Stomach smooth muscle (tissue), 2 donors: ENCODE measurements at regions not wholly inside any gene's neighbourhood (a gene's known extent, or its start where the extent isn't known, plus 50 kb on each side); places are given as distances from the start of the nearest gene placed in this dataset.

Experiments
- H3K27ac ChIP-seq: one replicate; pipeline ENCODE4 v1.7.0; 2013; ENCODE audit warnings: mild to moderate bottlenecking, low read length, inconsistent platforms
- H3K27me3 ChIP-seq, 2 donors: one replicate each; pipeline ENCODE4 v1.7.0; 2013; ENCODE audit warnings: low read length in 2 of 2; ENCODE audit not compliant: insufficient read depth in 2 of 2, control insufficient read depth in 1 of 2
- H3K36me3 ChIP-seq, 2 donors: one replicate each; pipeline ENCODE4 v1.7.0; 2013; ENCODE audit warnings: low read length in 2 of 2; ENCODE audit not compliant: control insufficient read depth in 2 of 2, insufficient read depth in 2 of 2
- H3K4me1 ChIP-seq: one replicate; pipeline ENCODE4 v1.7.0; 2013; ENCODE audit warnings: low read length; ENCODE audit not compliant: control insufficient read depth, insufficient read depth
- H3K4me3 ChIP-seq, 2 donors: one replicate each; pipeline ENCODE4 v1.7.0; 2013; ENCODE audit warnings: low read length in 2 of 2
- H3K9ac ChIP-seq, 2 donors: one replicate each; pipeline ENCODE4 v1.7.0; 2013; ENCODE audit warnings: low read length in 2 of 2, mild to moderate bottlenecking in 1 of 2
- H3K9me3 ChIP-seq, 2 donors: one replicate each; pipeline ENCODE4 v1.7.0; 2013; ENCODE audit warnings: low read length in 2 of 2; ENCODE audit not compliant: control insufficient read depth in 2 of 2
- donor health status: healthy.
- donor health status: Pancreatic carcinoma.

DNA sequence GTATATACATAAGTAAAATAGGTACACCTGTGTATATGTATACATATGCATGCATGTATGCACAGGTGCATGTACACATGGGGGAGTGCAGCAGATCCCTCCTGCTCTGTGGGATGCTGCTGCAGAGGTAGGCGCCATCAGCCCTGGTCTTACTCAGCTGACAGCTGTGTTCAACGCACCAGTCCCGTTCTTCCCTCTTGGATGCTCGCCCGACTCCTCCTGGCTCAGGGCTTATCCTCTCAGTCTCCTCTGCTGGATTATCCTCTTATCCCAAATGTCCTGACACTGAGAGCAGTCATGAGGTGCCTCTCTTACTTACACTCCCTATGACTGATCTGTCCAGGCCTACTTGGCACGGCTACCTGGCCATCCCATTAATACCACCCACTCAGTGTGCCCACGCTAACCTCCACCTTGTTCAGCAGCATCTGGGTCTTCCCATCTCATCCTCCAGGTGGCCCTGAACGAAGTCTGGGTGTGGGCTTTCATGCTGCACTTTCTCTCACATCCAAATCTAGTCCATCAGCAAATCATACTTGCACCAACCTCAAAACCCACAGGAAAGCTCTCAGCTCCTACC is 357.1 kb downstream of the TCERG1L start:
- Histone ChIP-seq H3K9ac (no peak overlapping the region), H3K4me1 (no peaks in the 10 kb centered on the region), H3K36me3 (no peaks in the 10 kb centered on the region), H3K9me3 (no peaks in the 10 kb centered on the region), H3K4me3 (no peak overlapping the region), H3K27ac (no peak overlapping the region), H3K27me3 (peaks cover 3 to 4% of the 10 kb centered on the region in 2 donors)

- Histone ChIP-seq H3K9me3 (no peaks in the 10 kb centered on the region), H3K4me3 (no peak overlapping the region)
Measured at GRCh38 chr10:130956251-130956650, 355.3 kb downstream of the TCERG1L start.

DNA sequence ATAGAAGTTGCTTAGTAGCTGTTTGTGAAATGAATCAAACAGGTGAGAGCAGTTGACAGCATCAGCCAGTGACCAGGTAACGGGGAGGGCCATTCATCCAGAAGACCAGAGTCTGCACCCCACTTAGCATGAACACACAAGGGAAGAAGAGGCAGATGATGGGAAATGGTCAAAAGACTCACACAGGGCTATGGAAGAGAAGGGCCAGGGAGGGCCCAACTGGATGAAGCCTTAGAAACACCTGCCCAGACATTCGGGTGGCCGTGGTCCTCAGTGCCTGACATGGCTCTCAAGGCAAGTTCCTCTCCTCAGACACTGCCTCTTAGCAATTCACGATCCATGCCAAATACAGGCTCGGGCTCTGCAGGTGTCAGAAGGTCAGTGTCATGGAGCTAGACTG is 354.1 kb downstream of the TCERG1L start:
- H3K27ac ChIP-seq, result no peak overlapping the region
- no peak overlapping the region for H3K4me3 ChIP-seq
- H3K9ac ChIP-seq, result no peak overlapping the region
- no peaks in the 10 kb centered on the region for H3K4me1 ChIP-seq
- no peaks in the 10 kb centered on the region for H3K9me3 ChIP-seq
- no peaks in the 10 kb centered on the region for H3K36me3 ChIP-seq
- H3K27me3 ChIP-seq, result peaks cover 3 to 5% of the 10 kb centered on the region in 2 donors

More at GRCh38 chr10:130956251-130956650, 355.3 kb downstream of the TCERG1L start:
- no peaks in the 10 kb centered on the region for H3K4me1 ChIP-seq
- no peaks in the 10 kb centered on the region for H3K36me3 ChIP-seq
- no peak overlapping the region for H3K27ac ChIP-seq
- H3K27me3 ChIP-seq, result peaks cover 2 to 3% of the 10 kb centered on the region in 2 donors
- no peak overlapping the region for H3K9ac ChIP-seq

GRCh38 chr10:130958003-130958402 is 353.5 kb downstream of the TCERG1L start:
- Histone ChIP-seq H3K27ac (no peak overlapping the region), H3K9ac (no peak overlapping the region), H3K27me3 (peaks cover 3 to 9% of the 10 kb centered on the region in 2 donors), H3K36me3 (no peaks in the 10 kb centered on the region), H3K4me1 (no peaks in the 10 kb centered on the region), H3K9me3 (no peaks in the 10 kb centered on the region), H3K4me3 (no peak overlapping the region)

- Histone ChIP-seq H3K9me3 (no peaks in the 10 kb centered on the region), H3K27me3 (peaks cover 3 to 9% of the 10 kb centered on the region in 2 donors), H3K9ac (no peak overlapping the region), H3K4me3 (no peak overlapping the region), H3K27ac (no peak overlapping the region), H3K36me3 (no peaks in the 10 kb centered on the region), H3K4me1 (no peaks in the 10 kb centered on the region)
Measured at GRCh38 chr10:130958981-130959751, 352.4 kb downstream of the TCERG1L start.

DNA sequence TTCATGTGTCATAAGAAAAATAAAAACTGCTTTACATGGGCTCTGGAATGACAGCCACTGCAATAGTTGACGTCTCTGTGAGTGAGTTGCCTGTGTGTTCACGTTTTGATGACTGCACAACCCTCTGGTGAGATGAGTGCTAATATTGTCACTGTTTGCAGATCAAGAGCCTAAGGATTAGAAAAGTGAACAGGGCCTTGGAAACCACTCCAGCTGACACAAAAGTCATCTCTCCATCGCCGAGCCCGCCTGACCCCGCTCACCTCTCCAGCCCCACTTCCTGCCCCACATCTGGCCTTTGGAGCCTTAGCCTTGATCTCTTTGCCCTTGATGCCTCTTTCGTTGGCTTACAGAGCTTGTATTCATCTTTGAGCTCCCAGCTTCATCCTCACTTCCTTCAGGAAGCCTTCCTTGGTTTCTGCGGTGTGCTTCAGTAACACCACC is 351.7 kb downstream of the TCERG1L start:
- Histone ChIP-seq H3K4me1 (no peaks in the 10 kb centered on the region), H3K4me3 (no peak overlapping the region), H3K36me3 (no peaks in the 10 kb centered on the region), H3K27ac (no peak overlapping the region), H3K27me3 (peaks cover 3 to 9% of the 10 kb centered on the region in 2 donors), H3K9ac (no peak overlapping the region), H3K9me3 (no peaks in the 10 kb centered on the region)

DNA sequence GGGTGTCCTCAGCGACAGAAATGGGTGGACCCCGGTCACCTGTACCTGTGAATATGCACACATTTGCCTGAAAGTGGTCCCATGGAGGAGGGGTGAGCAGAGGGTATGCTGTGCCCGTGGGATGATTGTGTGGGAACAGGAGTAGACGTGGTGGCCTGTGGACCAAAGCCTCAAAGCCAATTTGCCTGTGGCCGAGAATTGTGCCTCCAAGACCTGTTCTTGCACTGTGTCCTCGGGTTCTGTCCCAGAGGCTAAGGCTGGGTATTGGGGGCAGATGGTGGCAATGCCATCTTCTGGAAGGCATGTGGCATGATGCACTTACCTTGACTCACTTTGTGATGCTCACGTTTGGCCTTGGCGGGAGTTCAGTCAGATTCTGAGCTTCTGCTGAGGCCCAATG is 351.0 kb downstream of the TCERG1L start:
- H3K9me3 ChIP-seq, result no peaks in the 10 kb centered on the region
- H3K9ac ChIP-seq, result no peak overlapping the region
- no peaks in the 10 kb centered on the region for H3K4me1 ChIP-seq
- H3K36me3 ChIP-seq, result no peaks in the 10 kb centered on the region
- peaks cover 3 to 9% of the 10 kb centered on the region in 2 donors for H3K27me3 ChIP-seq
- H3K27ac ChIP-seq, result no peak overlapping the region
- H3K4me3 ChIP-seq, result no peak overlapping the region

- no peak overlapping the region for H3K27ac ChIP-seq
- no peaks in the 10 kb centered on the region for H3K4me1 ChIP-seq
- H3K4me3 ChIP-seq, result no peak overlapping the region
- no peaks in the 10 kb centered on the region for H3K9me3 ChIP-seq
- no peaks in the 10 kb centered on the region for H3K36me3 ChIP-seq
- H3K9ac ChIP-seq, result no peak overlapping the region
- H3K27me3 ChIP-seq, result peaks cover 3 to 9% of the 10 kb centered on the region in 2 donors
Measured at GRCh38 chr10:130961506-130962239, 349.8 kb downstream of the TCERG1L start.

DNA sequence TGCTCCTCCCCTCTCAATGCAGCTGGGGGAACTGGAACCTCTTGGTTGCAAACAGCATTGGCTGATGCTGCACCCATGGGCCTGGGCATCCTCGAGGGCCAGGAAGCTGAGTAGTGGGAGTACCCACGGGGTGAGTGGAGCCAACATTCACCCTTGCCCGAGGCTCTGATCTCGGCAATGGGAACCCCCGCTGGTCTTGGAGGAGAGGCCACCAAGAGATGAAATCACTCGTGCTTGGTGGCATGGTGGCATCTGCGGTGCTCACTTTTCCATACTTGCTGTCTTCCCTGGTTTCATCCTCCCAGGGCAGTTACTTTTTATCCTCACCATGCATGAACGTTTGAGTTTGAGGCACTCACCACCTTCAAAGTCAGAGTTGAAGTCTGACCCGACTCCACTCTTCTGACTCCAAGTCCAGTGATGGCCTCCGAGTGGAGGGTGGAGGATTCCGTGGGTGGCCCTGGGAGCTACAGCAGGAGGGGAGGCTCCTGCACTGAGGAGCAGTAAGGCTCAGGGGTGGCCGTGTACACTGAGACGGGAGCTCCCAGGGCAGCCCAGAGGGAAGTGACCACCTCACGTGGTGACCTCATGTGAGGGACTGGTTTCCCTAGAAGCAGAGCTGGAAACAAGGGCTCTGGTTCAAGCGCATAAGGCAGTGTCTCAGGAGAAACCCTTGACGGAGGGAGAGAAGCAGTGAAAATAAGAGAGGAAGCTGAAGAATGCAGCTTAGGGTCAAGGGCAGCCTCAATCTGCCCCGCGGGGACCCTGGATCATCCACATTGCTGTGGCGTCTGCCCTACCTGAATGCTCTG is 349.1 kb downstream of the TCERG1L start:
- H3K4me3 ChIP-seq, result no peak overlapping the region
- no peak overlapping the region for H3K27ac ChIP-seq
- no peaks in the 10 kb centered on the region for H3K36me3 ChIP-seq
- H3K9me3 ChIP-seq, result no peaks in the 10 kb centered on the region
- no peaks in the 10 kb centered on the region for H3K4me1 ChIP-seq
- peaks cover 1 to 9% of the 10 kb centered on the region in 2 donors for H3K27me3 ChIP-seq
- no peak overlapping the region for H3K9ac ChIP-seq

DNA sequence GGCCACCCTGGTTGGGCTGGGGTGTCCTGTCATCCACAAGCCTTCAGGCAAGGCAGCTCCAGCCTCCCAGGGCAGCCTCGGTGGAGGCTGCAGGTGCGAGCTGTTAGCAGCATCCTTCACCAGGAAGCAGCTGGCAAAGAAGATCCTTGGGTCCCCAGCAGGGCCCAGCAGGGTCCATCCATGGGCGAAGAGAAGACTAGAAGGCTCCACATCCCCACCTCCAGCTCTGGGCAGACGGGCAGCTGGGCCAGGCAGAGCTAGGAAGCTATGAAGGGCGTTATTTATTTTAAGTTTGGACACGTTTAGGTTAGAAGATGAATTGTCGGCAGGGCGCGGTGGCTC is 348.5 kb downstream of the TCERG1L start:
- no peaks in the 10 kb centered on the region for H3K9me3 ChIP-seq
- no peak overlapping the region for H3K9ac ChIP-seq
- H3K4me1 ChIP-seq, result no peaks in the 10 kb centered on the region
- H3K4me3 ChIP-seq, result no peak overlapping the region
- peaks cover 0 to 9% of the 10 kb centered on the region in 2 donors for H3K27me3 ChIP-seq
- H3K36me3 ChIP-seq, result no peaks in the 10 kb centered on the region
- no peak overlapping the region for H3K27ac ChIP-seq
